NCI-H2107 treated with DMSO at 0.1 percent for 48 hours (cell line): ENCODE measurements at regions not wholly inside any gene's neighbourhood (a gene's known extent, or its start where the extent isn't known, plus 50 kb on each side); places are given as distances from the start of the nearest gene placed in this dataset.

Experiments used
- DNase-seq: peaks from one replicate; lab custom pipeline; 2025; ENCODE audit not compliant: unreplicated experiment; lab: John Stamatoyannopoulos, UW

GRCh38 chr9:90037146-90037797, 432.5 kb downstream of the GADD45G start:
- DNase-seq = no peak

- DNase-seq = peak; percentile 85
These were observed 434.0 kb downstream of the GADD45G start for GRCh38 chr9:90038763-90039162.

- DNase-seq = no peak
These were observed 439.5 kb downstream of the GADD45G start for GRCh38 chr9:90044263-90044662.

GRCh38 chr9:90044710-90045151, 439.9 kb downstream of the GADD45G start:
- DNase-seq = peak; percentile 84

GRCh38 chr9:90046317-90046861, 441.6 kb downstream of the GADD45G start:
- no peak for DNase-seq

- no peak for DNase-seq
These were observed 443.0 kb downstream of the GADD45G start for GRCh38 chr9:90047828-90048227.

GRCh38 chr9:90052366-90052765, 447.6 kb downstream of the GADD45G start:
- DNase-seq = no peak

GRCh38 chr9:90053027-90053426, 448.2 kb downstream of the GADD45G start:
- no peak for DNase-seq

GRCh38 chr9:90054810-90055209, 450.0 kb downstream of the GADD45G start:
- no peak for DNase-seq

GRCh38 chr9:90055226-90055625, 450.4 kb downstream of the GADD45G start:
- no peak for DNase-seq

GRCh38 chr9:90057361-90057760, 452.5 kb downstream of the GADD45G start:
- DNase-seq = no peak

- no peak for DNase-seq
These were observed 453.5 kb downstream of the GADD45G start for GRCh38 chr9:90058182-90058763.

GRCh38 chr9:90059436-90059835, 454.6 kb downstream of the GADD45G start:
- no peak for DNase-seq

- no peak for DNase-seq
These were observed 455.4 kb downstream of the GADD45G start for GRCh38 chr9:90060256-90060655.

GRCh38 chr9:90061187-90061586, 456.4 kb downstream of the GADD45G start:
- no peak for DNase-seq

GRCh38 chr9:90062982-90063381, 458.2 kb downstream of the GADD45G start:
- DNase-seq = peak; percentile 9

- DNase-seq = no peak
These were observed 459.4 kb downstream of the GADD45G start for GRCh38 chr9:90064248-90064647.

- no peak for DNase-seq
These were observed 460.2 kb downstream of the GADD45G start for GRCh38 chr9:90064971-90065370.

- no peak for DNase-seq
These were observed 461.0 kb downstream of the GADD45G start for GRCh38 chr9:90065851-90066250.

- DNase-seq = no peak
These were observed 464.3 kb downstream of the GADD45G start for GRCh38 chr9:90069085-90069484.

- DNase-seq = no peak
These were observed 465.2 kb downstream of the GADD45G start for GRCh38 chr9:90070056-90070455.

GRCh38 chr9:90070469-90070868, 465.7 kb downstream of the GADD45G start:
- no peak for DNase-seq
